GM12874 (cell line): ENCODE measurements at regions not wholly inside any gene's neighbourhood (a gene's known extent, or its start where the extent isn't known, plus 50 kb on each side); places are given as distances from the start of the nearest gene placed in this dataset.

Experiments used
- CTCF ChIP-seq: IDR thresholded peaks from 2 replicates; pipeline ENCODE4 v1.5.1; 2011; ENCODE audit warnings: low read depth, mild to moderate bottlenecking, control low read depth, low read length, moderate library complexity; ENCODE audit not compliant: insufficient read depth

- TF ChIP-seq CTCF, result no peak
Measured at GRCh38 chr2:118738106-118738505, 109.3 kb downstream of the EN1 start.

GRCh38 chr2:118737684-118738083 is 109.8 kb downstream of the EN1 start:
- TF ChIP-seq CTCF, result no peak

- TF ChIP-seq CTCF, result no peak
Measured at GRCh38 chr2:118732432-118732831, 115.0 kb downstream of the EN1 start.

- TF ChIP-seq CTCF, result no peak
Measured at GRCh38 chr2:118731413-118731812, 116.0 kb downstream of the EN1 start.

GRCh38 chr2:118730405-118730804 is 117.0 kb downstream of the EN1 start:
- TF ChIP-seq CTCF, result no peak

GRCh38 chr2:118729760-118730159 is 117.7 kb downstream of the EN1 start:
- TF ChIP-seq CTCF, result no peak

GRCh38 chr2:118728984-118729383 is 118.5 kb downstream of the EN1 start:
- no peak for TF ChIP-seq CTCF

- no peak for TF ChIP-seq CTCF
Measured at GRCh38 chr2:118726821-118727220, 120.6 kb downstream of the EN1 start.
